Ecto neural progenitor cell (in vitro differentiated cells): ENCODE measurements at regions not wholly inside any gene's neighbourhood (a gene's known extent, or its start where the extent isn't known, plus 50 kb on each side); places are given as distances from the start of the nearest gene placed in this dataset.

Experiments used
- DNase-seq: peaks from one replicate; pipeline ENCODE4 v3.0.0-alpha.2; 2018; ENCODE audit warnings: low spot score

GRCh38 chr10:62926407-62926806, 110.2 kb upstream of the EGR2 start:
- DNase-seq, result no peak

DNA sequence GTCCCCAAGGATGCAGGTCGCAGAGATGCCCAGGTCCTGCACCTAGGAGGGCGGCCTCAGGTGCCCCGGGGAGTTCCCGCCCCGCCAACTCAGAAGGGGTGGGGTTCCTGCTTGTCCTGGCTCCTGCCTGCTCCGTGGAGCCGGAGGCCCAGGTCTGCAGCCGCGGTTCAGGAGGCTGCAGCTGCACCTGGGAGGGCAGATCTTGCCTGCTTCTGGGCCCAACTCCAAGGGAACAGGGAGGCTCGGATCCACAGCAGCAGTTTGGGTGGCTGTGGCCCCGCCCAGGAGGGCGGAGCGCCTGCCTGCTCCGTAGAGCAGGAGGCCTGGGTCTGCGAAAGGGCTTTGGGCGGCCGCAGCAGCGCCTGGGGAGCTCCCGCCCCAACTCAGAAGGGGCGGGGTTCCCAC, 108.2 kb upstream of the EGR2 start:
- peak; percentile 56 for DNase-seq

- no peak for DNase-seq
Observed at GRCh38 chr10:62919776-62920175, 103.6 kb upstream of the EGR2 start.

GRCh38 chr10:62917475-62918238, 101.5 kb upstream of the EGR2 start:
- DNase-seq, result no peak

DNA sequence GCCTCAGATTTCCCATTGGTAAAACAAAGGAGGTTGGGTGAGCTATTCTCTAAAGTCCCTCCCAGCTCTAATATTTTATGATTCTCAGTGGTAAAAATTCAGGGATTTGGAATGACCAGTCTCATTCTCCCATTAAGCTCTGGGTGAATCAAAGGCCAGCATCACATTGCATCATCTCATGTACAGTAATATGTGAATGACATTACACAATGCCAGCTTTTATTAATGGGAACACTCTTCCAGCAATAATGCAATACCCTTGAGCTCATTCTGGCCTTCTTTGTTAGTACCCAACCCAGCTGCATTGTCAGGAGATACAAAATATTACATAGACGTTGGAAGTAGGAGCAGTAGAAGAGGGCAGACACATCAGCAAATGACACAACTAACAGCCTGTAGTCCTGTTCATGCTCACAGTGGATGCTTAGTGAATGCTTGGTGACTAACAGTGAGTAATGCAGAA, 100.0 kb upstream of the EGR2 start:
- no peak for DNase-seq

- no peak for DNase-seq
Observed at GRCh38 chr10:62915158-62915557, 99.0 kb upstream of the EGR2 start.

- no peak for DNase-seq
Observed at GRCh38 chr10:62912086-62912485, 95.9 kb upstream of the EGR2 start.

GRCh38 chr10:62911210-62911963, 95.2 kb upstream of the EGR2 start:
- DNase-seq, result peak; percentile 54

GRCh38 chr10:62907470-62908212, 91.5 kb upstream of the EGR2 start:
- no peak for DNase-seq

DNA sequence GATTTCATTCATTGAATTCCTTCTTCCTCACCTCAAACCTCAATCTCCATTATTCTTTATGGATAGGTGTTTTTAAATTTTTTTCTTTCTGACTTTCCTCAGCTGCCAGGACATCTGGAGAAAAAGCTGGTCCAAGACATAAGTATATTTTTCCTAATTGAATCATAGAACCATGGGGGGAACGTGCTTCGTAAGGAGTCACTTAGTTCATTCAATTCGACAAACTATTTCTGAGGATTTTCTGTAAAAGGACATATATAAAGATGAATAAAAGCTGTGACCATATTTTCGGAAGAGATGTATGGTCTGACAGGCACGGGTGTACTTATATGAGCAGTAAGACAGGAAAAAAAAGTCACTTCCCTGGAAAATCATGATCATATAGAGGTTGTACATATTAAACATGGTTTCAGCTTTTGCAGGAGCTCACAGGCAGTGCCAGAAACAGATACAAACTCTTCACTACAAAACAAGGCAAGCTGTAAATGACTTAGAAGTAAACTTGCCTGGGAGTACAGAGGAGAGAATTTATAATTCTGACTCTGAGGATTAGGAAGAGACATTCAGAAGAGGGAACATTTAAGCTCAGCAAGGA, 88.2 kb upstream of the EGR2 start:
- no peak for DNase-seq

GRCh38 chr10:62903828-62904227, 87.7 kb upstream of the EGR2 start:
- DNase-seq, result no peak

DNA sequence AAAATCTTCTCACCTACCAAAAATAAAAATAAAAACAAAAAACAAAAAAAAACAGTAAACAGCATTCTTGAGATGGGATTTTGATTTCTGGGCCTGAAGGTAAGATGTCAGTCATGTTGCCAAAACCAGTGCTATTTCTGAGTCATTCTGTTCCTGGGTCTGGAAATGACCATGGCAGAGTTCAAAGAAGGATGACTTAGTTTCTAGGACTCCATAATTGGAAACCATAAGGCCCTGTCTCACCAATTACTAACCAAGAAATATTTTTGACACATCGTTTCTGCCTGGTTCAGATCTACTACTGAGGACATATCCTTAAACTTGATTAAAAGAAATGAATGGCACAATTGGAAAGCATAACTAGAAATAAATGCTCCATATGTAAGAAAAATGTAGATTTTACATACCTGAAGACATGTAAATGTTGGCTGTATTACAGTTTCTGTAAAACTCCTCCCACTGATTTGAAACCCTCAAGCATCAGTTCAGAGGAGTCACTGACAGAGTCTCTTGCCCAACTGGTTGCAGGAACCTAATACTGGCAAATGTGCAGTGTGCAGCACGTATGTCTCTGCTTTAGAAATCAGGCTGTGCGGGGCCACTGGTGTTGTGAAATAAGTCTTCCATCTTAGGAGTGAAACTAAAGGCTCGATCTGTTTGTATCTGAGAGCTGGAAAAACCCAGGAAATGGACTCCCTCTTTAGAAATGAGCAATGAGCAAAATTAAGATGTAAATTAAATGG, 84.8 kb upstream of the EGR2 start:
- no peak for DNase-seq

DNA sequence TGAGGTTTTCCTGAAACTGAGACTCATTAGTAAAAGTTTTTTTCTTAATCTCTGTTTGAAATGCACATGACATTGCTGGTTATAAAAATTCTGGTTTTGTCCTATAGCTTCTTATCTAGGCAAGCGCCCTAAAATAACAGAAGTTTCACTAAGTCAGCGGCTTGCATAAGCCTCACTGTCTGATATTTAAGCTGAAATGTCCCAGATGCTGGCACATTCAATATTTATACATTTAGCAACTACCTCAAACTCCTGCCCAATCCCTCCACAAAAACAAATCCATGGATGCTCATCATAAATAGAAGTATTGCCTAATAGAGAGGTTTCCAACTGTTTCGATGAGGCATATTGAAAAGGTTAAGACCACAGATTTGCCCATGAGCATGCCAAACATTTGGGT, 83.1 kb upstream of the EGR2 start:
- DNase-seq, result no peak

DNA sequence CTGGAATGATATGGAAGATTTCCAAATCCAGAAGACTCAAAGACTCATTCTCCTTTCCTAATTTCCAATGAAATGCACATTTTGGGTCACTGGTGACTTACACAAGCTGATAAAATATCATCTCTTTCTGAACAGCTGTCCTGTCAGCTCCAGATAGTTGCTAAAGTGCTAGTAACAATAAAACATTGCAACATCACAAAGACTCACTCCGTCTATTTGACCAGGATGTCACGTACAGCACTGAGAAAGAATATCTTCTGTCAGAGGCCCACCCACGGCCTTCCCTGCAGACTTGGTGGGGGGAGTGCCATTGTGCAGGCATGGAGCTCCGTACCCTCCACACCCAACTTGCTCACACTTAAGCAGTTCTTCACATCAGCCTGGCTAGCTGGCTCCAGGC, 78.9 kb upstream of the EGR2 start:
- DNase-seq, result no peak

- DNase-seq, result no peak
Observed at GRCh38 chr10:62894156-62894555, 78.0 kb upstream of the EGR2 start.

DNA sequence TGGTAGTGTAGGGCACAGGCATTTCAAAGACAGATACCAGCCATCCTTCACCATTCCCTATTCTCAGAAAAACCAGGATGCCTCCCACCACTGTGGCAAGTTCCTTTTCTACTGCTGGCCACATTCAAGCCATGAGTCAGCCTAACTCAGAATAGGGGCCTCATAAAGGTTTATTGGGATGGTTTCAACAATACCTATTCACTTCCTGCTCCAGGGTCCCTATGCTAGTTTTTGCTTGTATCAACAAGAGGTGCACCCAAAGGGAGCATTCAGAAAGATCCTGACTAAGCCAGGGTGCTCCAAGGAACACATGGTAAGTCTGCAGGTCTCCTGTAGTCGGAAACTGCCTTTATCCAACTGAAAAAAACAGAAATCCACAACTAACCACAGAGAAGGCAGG, 76.9 kb upstream of the EGR2 start:
- DNase-seq, result no peak

DNA sequence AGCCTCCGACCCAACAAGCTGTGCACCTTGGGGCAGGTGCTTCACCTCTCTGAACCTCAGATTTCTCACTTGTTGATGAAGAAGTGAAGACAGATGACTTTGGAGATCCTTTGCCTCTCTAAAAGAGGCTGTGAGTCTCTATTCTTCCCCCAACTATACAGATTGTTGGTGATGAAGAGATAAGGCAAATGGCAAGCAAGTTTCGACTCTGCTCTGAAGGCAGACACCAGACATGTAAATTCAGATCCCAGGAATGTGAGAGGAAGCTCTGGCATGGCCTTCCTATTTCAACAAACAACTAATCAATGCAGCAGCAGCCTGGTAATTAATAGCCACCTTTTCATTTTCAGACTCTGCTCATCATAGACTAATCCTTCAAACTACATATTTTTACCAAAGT, 74.2 kb upstream of the EGR2 start:
- DNase-seq, result no peak

DNA sequence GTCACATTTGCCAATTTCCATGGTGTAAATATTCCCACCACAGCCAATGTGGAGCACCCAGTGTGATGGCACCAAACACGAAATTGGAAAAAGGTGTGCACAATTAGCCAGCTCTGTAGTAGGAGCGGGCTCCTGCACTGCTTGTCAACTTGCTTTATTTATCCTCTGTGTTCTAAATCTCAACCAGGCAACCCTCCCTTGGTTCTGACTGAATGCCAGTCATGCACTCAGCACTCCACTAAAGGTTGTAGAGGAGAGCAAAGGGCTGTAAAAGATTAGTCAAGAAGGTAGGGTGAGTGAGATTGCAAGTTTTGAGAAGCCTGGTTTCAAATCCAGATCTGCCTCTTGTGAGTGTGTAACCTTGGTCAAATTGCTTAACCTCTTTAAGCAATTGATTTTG, 71.5 kb upstream of the EGR2 start:
- no peak for DNase-seq

GRCh38 chr10:62885684-62886461, 69.7 kb upstream of the EGR2 start:
- no peak for DNase-seq

DNA sequence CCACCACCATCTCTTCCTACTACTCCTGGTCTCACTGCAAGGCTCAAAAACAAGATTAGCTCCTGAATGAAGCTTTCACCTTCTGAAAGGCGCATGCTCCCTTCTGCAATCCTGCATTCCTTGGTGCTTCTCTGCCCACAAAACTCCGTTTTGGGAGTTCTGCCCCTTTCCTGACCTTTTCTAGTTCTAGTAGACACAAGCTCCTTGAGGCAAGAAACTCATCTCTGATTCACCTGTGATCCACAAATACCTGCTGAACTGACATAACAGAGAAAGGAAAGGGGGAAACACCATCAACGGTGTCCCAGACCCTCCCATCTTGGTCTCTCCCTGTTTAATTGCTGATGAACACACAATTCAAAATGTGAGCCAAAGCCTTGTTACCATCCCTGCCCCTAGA, 64.0 kb upstream of the EGR2 start:
- DNase-seq, result no peak

- DNase-seq, result no peak
Observed at GRCh38 chr10:62873866-62874265, 57.7 kb upstream of the EGR2 start.
